Hindlimb muscle (tissue), 1 donor: ENCODE measurements at regions not wholly inside any gene's neighbourhood (a gene's known extent, or its start where the extent isn't known, plus 50 kb on each side); places are given as distances from the start of the nearest gene placed in this dataset.
"Not testable (repeated sequence)": the region's sequence is repeated elsewhere in the genome, so short reads cannot be mapped to it uniquely, and the experiment has no call there.

Experiments used
- DNase-seq: peaks from one replicate; pipeline ENCODE4 v3.0.0-alpha.2; 2013

- no peak for DNase-seq
These were observed 445.3 kb downstream of the DMRT2 start for GRCh38 chr9:1495282-1496030.

GRCh38 chr9:1505489-1505888, 455.3 kb downstream of the DMRT2 start:
- no peak for DNase-seq

DNA sequence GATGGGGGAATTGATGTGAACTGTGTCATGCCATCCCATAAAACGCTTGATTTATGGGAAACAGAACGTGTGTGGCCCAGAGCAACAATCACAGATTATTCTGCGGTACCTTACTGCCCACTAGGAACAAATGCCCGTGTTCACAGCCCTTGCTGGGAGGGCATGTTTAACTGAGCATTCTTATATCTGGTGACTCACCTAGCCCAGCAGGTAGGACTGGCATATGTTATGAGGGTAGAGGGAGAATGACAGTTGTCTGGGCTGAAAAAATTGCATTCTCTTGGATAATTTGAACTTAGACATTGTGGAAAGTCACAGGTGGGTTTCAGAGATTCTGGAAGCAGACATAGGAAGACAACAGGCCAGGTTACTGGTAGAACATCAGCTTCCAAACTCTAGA, 460.6 kb downstream of the DMRT2 start:
- no peak for DNase-seq

DNA sequence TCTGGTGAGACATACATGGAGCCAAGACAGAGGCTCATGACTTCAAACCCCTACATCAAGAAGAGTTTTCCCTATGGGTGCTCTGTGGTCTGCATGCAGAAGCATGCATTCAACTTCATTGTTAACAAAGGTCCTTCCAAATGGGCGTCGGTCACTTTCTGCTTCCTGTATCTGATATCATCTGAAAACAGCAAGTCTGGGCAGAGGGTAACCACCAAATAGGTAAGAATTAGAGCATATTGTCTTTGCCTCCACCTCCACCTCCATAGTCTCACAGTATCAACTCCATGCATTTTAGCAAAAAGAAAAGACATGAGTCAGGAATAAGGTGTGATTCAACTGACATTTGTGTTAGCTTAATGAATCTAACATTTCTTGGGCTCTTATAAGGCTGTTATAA, 462.9 kb downstream of the DMRT2 start:
- no peak for DNase-seq

- no peak for DNase-seq
These were observed 464.1 kb downstream of the DMRT2 start for GRCh38 chr9:1514250-1514649.

DNA sequence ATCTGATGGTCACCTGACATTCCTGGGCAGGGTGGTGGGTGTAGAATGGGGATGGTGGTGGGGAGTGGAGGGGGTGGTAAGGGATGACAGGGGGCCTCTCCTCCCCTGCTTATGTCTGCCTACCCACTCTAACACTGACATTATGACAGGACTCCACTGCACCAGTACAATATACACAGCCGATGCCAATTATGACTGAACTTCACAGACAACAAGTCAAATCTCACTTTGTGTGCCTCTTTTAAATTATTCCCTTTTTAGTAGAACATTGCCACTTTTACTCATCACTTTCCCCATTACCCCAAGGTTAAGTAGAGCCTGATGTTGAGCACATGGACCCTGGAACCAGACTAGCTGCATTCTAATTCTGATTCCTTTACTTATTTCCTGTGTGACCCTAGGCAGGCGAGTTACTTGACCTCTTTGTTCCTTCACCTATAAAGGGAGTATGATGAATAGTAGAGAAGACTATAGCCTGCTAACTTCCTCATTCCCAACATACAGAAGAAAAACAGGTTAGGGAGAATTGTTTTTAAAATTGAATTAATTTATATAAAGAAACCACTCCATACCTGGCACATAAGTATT, 464.7 kb downstream of the DMRT2 start:
- no peak for DNase-seq

- no peak for DNase-seq
These were observed 465.4 kb downstream of the DMRT2 start for GRCh38 chr9:1515557-1515956.

DNA sequence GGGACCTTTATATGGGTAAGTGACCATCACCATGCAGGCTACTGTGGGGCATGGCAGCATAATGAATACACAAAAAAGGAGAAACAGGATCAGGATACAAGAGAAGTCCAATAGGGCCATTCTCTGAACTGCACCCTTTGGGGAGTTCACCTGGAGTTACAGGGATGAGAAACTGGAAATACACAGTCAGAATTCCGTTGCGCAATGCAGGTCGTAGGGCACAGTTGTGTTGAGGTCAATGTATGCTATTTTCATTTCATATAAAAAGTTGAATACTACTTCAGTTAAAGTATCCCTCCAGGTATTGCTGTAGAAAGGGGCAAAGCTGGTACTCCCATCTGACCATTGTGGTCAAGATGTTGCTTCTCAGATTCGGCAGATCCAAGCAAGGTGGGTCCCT, 471.4 kb downstream of the DMRT2 start:
- no peak for DNase-seq

GRCh38 chr9:1522219-1522767, 472.1 kb downstream of the DMRT2 start:
- DNase-seq: no peak

GRCh38 chr9:1528456-1528855, 478.3 kb downstream of the DMRT2 start:
- DNase-seq: no peak

- no peak for DNase-seq
These were observed 480.5 kb downstream of the DMRT2 start for GRCh38 chr9:1530696-1531095.

DNA sequence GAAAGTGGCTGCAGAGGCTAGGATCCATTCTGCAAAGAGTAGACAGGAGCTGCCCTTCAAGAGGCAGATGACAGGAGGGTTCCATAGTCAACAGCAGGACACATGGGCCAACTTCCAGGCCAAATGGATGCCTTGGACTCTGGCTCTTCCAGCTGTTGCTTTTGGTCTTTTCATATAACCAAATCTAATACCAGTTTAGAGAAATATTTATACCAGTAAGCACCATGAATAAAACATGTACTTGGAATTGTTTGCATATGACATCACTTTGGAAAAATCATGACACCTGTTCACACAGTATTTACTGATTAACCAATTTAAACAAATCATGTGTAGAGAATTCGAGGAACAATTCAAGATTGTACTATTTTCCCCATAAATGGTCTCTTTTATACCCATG, 481.3 kb downstream of the DMRT2 start:
- peak; percentile 36 for DNase-seq

GRCh38 chr9:1532171-1532570, 482.0 kb downstream of the DMRT2 start:
- DNase-seq: peak; percentile 48

DNA sequence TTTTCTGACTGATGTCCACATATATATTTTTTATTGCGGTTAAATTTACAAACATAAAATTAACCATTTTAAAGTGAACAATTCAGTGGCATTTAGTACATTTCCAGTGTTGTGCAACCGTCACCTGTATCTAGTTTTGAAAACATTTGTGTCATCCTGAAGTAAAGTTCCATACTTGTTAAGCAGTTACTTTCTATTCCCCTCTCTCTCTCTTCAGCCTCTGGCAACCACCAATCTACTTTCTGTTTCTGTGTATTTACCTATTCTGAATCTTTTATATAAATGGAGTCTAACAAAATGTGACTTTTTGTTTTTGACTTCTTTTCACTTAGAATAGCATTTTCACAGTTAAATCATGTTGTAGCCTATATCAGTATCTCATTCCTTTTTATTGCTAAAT, 480.1 kb upstream of the SMARCA2 start:
- no peak for DNase-seq

DNA sequence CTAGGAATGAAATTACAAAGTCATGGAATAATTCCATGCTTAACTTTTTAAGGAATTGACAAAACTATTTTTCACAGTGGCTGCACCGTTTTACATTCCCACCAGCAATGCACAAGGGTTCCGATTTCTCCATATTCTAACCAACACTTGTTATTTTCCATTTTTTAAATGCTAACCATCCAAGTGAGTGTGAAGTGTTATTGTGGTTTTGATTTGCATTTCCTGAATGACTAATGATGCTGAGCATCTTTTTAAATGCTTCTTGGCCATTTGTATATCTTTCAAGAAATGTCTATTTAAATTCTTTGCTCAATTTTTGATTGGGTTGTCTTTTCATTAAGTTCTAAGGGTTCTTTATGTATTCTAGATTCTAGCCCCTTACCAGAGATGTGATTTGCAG, 479.5 kb upstream of the SMARCA2 start:
- DNase-seq: no peak

DNA sequence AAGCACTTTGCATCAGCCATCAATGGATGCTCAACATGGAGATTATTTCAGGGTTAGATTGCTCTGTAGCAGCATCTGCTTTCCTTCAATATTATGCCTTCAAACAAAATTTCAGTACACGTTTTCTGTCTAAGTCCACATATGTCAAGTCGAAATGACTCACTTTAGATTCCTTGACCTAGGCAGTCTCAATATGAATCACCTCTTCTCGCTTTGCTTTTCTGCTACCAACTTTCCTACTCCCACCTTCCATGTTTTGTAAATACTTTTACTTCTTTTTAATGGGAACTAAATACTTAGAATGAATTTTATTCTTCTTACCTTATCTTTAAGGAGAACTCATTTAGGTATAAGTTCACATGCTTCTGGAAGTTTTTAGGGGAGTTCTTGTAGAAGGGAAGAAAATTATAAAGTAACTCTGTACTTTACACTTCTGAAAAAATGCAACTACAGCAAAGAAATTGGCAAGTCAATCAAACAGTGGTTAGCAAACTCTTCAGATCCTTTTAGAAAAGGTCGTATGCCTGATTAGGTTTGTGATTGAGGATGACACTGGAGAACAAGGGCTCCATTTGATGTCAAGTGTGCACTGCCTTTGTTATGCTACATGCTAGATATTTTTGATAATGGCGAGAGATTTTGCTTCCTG, 478.5 kb upstream of the SMARCA2 start:
- DNase-seq: no peak

DNA sequence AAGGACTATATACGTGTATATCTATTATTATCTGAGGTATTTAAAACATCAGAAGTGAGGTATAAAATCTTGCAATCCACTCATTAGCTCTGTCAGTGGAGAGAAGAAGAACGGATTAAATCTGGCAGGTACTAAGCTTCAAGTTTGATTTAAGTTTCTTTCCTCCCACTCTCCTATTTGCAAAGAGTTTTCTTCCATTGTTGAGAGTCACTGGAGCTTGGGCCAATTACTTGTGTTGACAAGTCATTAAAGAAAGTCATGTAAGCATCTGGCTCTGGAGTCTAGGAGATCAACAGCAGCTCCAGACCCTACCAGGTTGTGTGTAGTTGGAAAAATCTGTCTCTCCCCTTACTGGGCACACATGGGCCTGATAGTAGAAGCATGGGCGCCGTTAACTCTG, 476.8 kb upstream of the SMARCA2 start:
- no peak for DNase-seq

GRCh38 chr9:1539216-1539615, 475.9 kb upstream of the SMARCA2 start:
- no peak for DNase-seq

GRCh38 chr9:1550636-1551035, 464.5 kb upstream of the SMARCA2 start:
- DNase-seq: no peak

- DNase-seq: peak; percentile 15
These were observed 460.8 kb upstream of the SMARCA2 start for GRCh38 chr9:1554081-1555035.

DNA sequence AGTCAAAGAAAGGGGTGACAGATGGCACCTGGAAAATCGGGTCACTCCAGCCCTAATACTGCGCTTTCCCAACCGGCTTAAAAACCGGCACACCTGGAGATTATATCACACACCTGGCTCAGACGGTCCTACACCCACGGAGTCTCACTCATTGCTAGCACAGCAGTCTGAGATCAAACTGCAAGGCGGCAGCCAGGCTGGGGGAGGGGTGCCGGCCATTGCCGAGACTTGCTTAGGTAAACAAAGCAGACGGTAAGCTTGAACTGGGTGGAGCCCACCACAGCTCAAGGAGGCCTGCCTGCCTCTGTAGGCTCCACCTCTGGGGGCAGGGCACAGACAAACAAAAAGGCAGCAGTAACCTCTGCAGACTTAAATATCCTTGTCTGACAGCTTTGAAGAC, 456.5 kb upstream of the SMARCA2 start:
- not testable (repeated sequence) for DNase-seq

- no peak for DNase-seq
These were observed 439.2 kb upstream of the SMARCA2 start for GRCh38 chr9:1575939-1576338.

DNA sequence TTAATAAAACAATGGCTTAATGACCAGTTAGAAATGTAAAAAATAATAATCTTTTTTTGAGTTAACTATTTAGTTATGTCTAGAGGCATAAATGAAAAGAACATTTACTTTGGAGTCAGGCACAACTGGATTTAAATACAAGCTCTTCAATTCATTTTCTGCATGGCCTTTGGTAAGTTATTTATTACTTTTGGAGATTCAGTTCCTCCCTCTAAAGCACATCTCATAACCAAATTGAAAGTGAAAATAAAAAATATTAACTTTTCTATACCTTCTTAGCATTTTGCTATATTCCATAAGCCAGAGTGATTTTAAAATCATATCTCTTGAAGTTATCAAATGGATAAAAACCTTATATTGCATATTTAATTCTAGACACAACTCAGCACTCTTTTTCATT, 434.9 kb upstream of the SMARCA2 start:
- no peak for DNase-seq
